GM18508 (cell line): ENCODE measurements at regions not wholly inside any gene's neighbourhood (a gene's known extent, or its start where the extent isn't known, plus 50 kb on each side); places are given as distances from the start of the nearest gene placed in this dataset.
"Not testable (repeated sequence)": the region's sequence is repeated elsewhere in the genome, so short reads cannot be mapped to it uniquely, and the experiment has no call there.

ENCODE experiments used
- ATAC-seq: cut with Tn5 transposase; IDR thresholded peaks from one replicate; pipeline ENCODE4 v1.9.1; 2021; ENCODE audit warnings: moderate number of reproducible peaks; ENCODE audit not compliant: insufficient read depth, unreplicated experiment

- no peak for ATAC-seq
These were observed 275.7 kb downstream of the MATN1 start for GRCh38 chr1:30447701-30448100.

DNA sequence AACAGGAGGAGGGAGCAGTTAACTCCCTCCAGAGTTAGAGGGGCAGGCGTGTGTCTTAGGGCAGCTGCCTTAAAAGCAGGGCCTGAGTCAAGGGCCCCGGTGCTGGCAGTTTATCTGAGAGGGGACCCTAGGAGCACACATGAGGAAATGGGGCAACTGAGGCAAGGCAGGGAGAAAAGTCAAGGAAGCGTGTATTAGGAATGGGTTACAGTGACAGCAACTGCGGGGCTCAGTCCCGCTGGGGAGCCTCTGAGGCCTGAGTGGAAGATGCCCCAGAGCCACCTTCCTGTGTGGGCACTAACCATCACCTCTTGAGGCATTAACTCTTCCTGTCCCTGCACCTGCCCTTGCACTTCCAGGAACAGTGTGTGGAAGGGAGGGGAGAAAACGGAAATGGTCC lies 276.3 kb downstream of the MATN1 start:
- ATAC-seq: no peak

GRCh38 chr1:30446508-30446907 lies 276.9 kb downstream of the MATN1 start:
- ATAC-seq: no peak

DNA sequence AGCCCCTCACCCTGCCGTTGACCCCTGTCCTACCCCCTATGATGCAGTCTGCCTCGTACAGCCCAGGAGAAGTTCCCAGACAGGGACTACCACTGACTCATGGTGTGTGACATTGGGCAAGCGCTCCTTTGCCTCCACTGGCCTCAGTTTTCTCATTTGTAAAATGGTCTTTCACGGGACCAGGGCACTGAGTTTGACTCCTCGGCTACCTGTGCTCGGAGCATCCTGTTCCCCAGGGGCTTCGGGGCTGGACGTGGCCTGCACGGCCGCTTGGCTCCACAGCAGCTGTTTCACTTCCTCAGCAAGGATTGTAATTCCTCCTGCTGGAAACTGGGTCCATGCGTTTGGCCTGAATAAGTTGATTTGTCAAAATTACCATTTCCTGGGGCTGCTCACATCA lies 277.3 kb downstream of the MATN1 start:
- no peak for ATAC-seq

DNA sequence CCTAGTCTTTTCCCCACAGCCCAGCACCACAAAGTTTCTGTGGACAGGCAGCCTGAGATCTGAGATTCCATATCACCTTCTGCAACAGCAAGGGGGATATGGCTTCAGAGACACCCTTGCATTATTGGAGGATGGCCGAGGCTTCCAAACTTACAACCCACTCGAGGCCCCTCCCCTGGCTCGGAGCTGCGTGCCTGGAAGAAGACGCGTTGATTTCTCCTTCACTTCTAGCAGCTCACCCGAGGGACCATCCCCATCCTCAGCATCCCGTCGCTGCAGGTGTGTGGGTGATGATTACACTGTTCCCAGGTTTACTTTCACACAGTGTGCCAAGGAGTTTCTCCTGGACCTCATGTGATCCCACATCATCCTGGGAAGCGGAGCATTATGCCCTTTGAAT lies 277.9 kb downstream of the MATN1 start:
- no peak for ATAC-seq

GRCh38 chr1:30444850-30445249 lies 278.5 kb downstream of the MATN1 start:
- no peak for ATAC-seq

DNA sequence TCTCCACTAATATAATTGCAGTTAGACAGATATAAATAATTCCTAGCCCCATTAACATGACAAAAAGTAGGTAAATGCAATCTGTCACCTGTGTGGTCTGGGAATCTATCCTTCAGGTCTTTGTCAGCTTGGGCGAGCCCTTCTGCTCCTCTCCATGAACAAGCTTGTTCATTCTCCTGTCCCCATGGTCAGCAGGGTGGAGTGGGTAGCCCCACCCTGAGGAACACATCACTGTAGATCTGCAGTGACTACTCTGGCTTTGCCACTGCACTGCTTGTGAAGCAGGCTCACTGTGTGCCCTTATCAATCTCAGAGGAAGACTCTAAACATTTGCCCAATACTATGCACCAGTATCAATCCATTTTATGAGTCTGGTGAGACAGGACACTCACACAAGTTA lies 279.0 kb downstream of the MATN1 start:
- ATAC-seq: no peak

DNA sequence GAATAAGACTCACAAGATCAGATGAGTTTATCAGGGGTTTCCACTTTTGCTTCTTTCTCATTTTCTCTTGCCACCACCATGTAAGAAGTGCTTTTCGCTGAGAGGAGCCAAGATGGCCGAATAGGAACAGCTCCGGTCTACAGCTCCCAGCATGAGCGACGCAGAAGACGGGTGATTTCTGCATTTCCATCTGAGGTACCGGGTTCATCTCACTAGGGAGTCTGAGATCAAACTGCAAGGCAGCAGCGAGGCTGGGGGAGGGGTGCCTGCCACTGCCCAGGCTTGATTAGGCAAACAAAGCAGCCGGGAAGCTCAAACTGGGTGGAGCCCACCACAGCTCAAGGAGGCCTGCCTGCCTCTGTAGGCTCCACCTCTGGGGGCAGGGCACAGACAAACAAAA lies 285.1 kb downstream of the MATN1 start:
- not testable (repeated sequence) for ATAC-seq

GRCh38 chr1:30437059-30437576 lies 286.3 kb downstream of the MATN1 start:
- no peak for ATAC-seq

DNA sequence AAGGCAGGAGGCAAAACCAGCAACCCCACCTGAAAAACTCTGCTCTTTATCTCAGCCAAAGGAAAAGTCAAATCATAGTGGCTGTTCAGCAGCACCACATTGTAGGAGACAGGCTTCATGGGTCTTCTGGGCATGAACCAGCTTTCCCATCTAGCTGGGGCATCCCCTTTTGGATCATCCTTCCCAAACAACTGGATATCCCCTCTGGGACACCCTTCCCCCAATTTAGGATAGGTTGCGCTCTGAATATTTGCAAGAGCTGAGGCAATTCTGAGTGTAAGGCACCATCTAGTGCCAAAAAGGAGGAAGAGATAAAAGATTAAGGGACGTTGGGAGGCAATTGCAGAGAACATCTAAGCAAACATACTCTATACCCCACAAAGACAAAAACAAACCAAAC lies 295.8 kb downstream of the MATN1 start:
- ATAC-seq: no peak

GRCh38 chr1:30425046-30425445 lies 298.3 kb downstream of the MATN1 start:
- no peak for ATAC-seq

- no peak for ATAC-seq
These were observed 299.8 kb downstream of the MATN1 start for GRCh38 chr1:30423570-30423969.

- ATAC-seq: no peak
These were observed 301.1 kb downstream of the MATN1 start for GRCh38 chr1:30422251-30422650.

DNA sequence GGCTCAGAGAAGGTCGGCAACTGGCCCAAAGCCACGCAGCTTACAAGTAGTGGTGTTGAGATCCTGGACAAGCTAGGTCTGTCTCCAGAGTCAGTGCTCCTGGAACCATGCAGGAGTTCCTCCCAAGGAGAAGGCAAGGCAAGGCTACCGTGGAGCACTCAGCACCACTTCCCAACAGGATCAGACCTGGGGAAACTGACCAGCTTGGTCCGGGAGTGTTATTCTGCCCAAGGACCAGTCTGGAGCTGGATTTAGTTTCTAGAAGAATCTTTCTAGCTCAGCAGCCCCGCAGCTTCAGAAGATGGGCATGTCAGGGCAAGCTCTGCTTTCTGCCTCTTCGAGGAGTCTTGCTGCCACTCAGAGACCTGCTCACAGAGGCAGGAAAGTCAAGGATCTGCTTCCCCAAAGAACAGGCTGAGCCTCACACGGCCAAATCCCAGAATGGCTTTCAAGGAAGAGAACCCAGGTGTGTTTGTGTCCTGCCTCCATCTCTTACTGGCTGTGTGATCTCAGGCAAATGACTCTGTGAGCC lies 302.8 kb downstream of the MATN1 start:
- no peak for ATAC-seq

DNA sequence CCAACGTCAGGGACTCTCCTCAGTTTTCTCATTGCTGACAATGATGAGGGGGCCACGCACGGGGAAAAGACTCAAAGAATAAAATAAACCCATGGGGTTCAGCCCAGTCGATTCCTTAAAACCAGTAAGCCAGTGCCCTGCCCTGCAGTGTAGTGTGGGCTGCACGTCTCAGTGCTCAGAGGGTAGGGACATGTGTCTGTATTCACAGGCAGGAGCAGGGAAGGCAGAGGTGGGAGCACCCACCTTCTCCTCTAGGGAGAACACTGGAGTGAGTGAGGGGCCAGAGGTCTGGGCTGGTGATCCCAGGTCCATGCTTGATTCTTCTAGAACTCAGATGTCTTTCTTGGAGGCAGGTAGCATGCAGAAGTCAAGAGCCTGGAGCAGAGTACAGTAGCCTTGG lies 303.6 kb downstream of the MATN1 start:
- ATAC-seq: no peak

DNA sequence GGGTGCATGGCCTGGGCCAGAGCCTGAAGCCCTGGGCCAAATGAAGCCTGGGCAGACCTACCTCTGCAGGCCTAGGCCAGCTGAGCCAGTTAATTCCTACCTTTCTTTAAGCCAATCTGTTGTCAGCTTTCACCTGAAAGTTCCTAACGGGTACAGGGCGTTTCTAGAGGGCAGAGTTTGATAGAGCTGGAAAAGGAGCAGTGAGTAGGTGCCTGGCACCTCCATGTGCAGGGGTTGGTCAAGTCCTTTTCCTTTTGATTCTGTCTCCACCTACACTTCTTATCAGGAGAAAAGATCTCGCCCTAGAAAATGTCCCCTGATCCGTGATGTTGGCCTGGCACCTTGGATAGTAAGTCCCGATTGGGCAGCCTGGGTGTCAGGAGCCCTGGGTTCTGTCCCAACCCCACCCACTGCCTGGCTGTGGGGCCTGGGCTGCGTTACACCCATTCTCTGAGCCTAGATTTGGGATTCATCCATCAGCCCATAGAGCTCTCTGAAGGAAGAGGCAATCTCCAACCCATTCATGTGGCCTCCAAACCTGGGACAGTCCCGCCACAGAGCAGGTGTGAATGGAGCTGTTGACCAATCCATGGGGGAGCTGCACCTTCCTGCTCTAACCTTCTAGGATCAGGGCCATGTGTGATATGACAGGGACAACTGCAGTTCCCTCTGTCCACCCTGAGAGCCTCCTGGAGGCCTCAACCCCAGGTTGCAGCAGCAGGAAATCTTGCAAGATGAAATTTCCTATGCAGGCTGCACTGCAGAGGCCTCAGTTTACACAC lies 304.3 kb downstream of the MATN1 start:
- no peak for ATAC-seq

- no peak for ATAC-seq
These were observed 305.1 kb downstream of the MATN1 start for GRCh38 chr1:30418061-30418938.

- ATAC-seq: no peak
These were observed 305.7 kb downstream of the MATN1 start for GRCh38 chr1:30417701-30418046.

DNA sequence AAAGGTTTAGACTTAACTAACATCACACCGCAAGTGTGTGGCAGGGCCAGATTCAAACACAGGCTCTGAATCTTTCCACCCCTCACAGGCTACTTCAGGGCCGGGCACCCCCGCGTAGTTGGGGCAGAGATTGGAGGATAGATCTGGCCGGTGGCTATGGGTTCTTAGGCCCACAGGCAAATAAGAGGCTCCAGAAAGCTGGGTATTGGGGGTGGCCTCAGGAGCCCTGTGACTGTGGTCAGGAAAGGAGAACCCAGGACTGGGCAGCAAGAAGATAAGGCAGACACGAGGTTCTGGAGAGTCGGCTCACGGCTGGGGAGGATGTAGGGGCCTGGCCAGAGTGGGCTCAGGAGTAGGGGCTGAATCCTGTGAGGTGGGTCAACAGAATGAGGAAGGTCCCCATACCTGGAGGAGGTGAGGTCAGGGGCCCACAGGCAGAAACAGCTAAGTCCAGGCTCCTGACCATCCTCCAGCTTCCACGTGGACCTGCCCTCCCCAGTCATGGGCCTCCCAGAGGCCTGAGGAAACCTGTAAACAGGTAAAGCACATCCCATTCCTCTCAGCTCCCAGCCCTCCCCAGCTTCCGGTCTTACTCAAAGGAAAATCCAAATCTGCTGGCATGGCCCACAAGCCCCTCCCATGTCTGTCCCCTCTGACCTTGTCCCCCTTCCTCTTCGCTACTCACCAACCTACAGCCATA lies 306.2 kb downstream of the MATN1 start:
- ATAC-seq: no peak

DNA sequence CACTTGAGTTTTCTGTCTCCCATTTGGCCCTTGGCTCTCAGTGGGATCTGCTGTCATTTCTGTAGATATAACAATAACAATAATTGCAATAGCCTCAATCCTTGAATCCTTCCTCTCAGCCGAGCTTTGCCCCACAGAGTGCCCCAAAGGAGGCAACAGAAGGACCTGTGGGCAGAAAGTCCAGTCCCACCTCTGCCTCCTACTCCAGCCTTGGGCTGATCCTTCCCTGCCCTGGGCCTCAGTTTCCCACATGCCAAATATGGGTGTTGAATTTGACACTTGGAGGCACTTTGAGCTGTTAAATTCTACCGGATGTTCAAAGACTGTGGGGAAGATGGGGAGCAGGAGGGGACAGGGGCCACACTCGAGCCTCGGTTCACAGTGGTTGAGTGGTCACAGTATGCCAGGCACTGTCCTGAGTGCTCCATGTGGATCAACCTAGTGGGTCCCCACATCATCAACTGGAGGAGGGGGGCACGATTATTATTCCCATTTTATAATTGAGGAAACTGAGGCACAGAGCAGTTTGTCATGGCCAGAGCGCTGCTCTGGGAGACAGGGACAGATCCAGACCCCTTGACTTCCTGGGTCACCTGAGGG lies 307.1 kb downstream of the MATN1 start:
- no peak for ATAC-seq
